ENCODE measurements at regions not wholly inside any gene's neighbourhood (a gene's known extent, or its start where the extent isn't known, plus 50 kb on each side); places are given as distances from the start of the nearest gene placed in this dataset.

DNA sequence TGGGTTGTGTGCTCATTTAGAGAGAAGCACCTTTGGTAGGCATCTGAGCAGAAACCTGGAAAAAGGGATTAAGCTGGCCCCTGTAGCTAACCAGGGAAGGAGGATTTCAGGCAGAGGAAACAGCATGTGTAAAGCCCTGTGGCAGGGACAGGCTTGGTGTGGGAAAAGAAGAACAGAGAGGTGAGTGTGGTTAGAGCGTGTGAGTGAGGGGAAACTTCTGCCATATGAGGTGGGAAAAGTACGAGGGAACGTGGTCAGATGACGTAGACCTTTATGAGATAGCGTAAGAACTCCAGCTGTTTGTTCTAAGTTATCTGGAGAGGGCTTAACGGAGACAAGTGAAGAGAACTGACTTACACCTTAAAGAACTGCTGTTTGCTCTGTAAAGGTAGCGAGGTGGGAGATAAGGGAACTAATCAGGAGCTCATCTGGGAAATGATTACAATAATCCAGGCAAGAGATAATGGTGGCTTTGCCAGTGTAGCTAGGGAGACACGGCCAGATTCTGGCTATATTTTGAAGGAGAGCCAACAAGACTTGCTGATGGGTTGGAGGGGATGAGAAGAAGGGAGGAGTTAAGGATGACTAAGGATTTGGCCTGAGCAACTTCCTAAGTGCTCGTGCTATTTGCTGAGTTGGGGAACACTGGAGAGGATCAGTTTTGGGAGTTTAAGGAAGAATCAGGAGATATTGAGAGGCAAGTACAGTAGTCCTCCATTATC lies 234.0 kb downstream of the ETNK1 start:
- Histone ChIP-seq H3K79me2 (ENCODE audit: insufficient read depth, low read depth, low read length) (no peaks in the 10 kb centered on the region), H3K4me1 (ENCODE audit: insufficient read depth, low read length, poor library complexity, severe bottlenecking) (no peaks in the 10 kb centered on the region), H3K4me3 (ENCODE audit: low read depth, low read length, poor library complexity, severe bottlenecking) (no peak overlapping the region), H3K36me3 (ENCODE audit: insufficient read depth, low read length) (no peaks in the 10 kb centered on the region), H3K4me2 (ENCODE audit: low read length) (no peak overlapping the region), H3K27ac (ENCODE audit: low read depth, low read length, poor library complexity, severe bottlenecking) (no peak overlapping the region), H2AFZ (ENCODE audit: low read length) (no peak overlapping the region), H3K9me2 (ENCODE audit: insufficient read depth, low read length) (no peaks in the 10 kb centered on the region), H3K9me3 (ENCODE audit: low read length) (no peaks in the 10 kb centered on the region), H4K20me1 (ENCODE audit: insufficient read depth, low read length) (no peaks in the 10 kb centered on the region)
- ChIA-PET CTCF (ENCODE audit: unreplicated experiment) (no interaction called here), POLR2A (no interaction called here)
- intact Hi-C loops (cut with micrococcal nuclease; ENCODE audit: unreplicated experiment): loop anchor here (10.0 kb wide), 2 partner anchors 356 to 1916 kb away; no protein-coding TSS in a partner anchor
- no peak for DNase-seq (ENCODE audit: low spot score)
- no peak for TF ChIP-seq EZH2phosphoT487 (IDR thresholded peaks at IDR 0.05; ENCODE audit: borderline replicate concordance, low read depth, low read length)
- TF ChIP-seq, protein P1, sequence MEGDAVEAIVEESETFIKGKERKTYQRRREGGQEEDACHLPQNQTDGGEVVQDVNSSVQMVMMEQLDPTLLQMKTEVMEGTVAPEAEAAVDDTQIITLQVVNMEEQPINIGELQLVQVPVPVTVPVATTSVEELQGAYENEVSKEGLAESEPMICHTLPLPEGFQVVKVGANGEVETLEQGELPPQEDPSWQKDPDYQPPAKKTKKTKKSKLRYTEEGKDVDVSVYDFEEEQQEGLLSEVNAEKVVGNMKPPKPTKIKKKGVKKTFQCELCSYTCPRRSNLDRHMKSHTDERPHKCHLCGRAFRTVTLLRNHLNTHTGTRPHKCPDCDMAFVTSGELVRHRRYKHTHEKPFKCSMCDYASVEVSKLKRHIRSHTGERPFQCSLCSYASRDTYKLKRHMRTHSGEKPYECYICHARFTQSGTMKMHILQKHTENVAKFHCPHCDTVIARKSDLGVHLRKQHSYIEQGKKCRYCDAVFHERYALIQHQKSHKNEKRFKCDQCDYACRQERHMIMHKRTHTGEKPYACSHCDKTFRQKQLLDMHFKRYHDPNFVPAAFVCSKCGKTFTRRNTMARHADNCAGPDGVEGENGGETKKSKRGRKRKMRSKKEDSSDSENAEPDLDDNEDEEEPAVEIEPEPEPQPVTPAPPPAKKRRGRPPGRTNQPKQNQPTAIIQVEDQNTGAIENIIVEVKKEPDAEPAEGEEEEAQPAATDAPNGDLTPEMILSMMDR (conservative IDR thresholded peaks at IDR 0.05; ENCODE audit: low read length): no peak
- BruUV-seq (replicated peaks): no TSS peak

DNA sequence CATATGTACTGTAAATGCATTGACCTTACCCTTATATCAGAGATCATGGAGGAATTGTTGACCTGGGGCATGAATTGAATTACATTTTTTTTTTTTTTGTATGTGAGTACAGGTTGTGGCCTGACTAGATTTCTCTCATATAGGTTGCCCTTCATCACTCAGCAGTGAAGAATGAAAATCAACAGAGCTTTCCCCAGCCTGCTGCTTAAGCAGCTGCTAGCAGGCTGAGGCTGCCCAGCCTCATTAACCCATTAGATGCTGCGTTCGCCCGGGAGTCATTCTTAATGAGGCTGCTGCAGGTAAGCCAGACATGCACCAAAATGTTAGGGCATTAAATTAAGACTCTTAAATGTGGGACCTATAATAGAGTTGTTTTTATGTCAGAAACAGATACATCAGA lies 236.0 kb downstream of the ETNK1 start:
- H3K4me1 ChIP-seq (ENCODE audit: insufficient read depth, low read length, poor library complexity, severe bottlenecking): no peaks in the 10 kb centered on the region
- TF ChIP-seq, protein P1 (conservative IDR thresholded peaks at IDR 0.05; ENCODE audit: low read length): no peak
- no peak for TF ChIP-seq EZH2phosphoT487 (IDR thresholded peaks at IDR 0.05; ENCODE audit: borderline replicate concordance, low read depth, low read length)
- ChIA-PET POLR2A (interaction anchor here (0.7 kb wide), 1 partner anchor 1193 kb away, joined by 4 read pairs; no protein-coding TSS in a partner anchor), CTCF (ENCODE audit: unreplicated experiment) (no interaction called here)
- H3K27ac ChIP-seq (ENCODE audit: low read depth, low read length, poor library complexity, severe bottlenecking): no peak overlapping the region
- no TSS peak for BruUV-seq (replicated peaks)
- no peak overlapping the region for H3K4me2 ChIP-seq (ENCODE audit: low read length)
- no peak for DNase-seq (ENCODE audit: low spot score)
- intact Hi-C loops (cut with micrococcal nuclease; ENCODE audit: unreplicated experiment): no loop called here
- no peaks in the 10 kb centered on the region for H4K20me1 ChIP-seq (ENCODE audit: insufficient read depth, low read length)
- H3K36me3 ChIP-seq (ENCODE audit: insufficient read depth, low read length): no peaks in the 10 kb centered on the region
- no peaks in the 10 kb centered on the region for H3K79me2 ChIP-seq (ENCODE audit: insufficient read depth, low read depth, low read length)
- no peak overlapping the region for H2AFZ ChIP-seq (ENCODE audit: low read length)
- no peaks in the 10 kb centered on the region; the same call in 1 of the 2 replicates for H3K9me2 ChIP-seq (ENCODE audit: insufficient read depth, low read length)
- H3K9me3 ChIP-seq (ENCODE audit: low read length): no peaks in the 10 kb centered on the region
- no peak overlapping the region for H3K4me3 ChIP-seq (ENCODE audit: low read depth, low read length, poor library complexity, severe bottlenecking)

- ChIA-PET POLR2A (no interaction called here), CTCF (ENCODE audit: unreplicated experiment) (no interaction called here)
- Histone ChIP-seq H3K4me2 (ENCODE audit: low read length) (no peak overlapping the region), H2AFZ (ENCODE audit: low read length) (no peak overlapping the region), H4K20me1 (ENCODE audit: insufficient read depth, low read length) (no peaks in the 10 kb centered on the region), H3K4me3 (ENCODE audit: low read depth, low read length, poor library complexity, severe bottlenecking) (no peak overlapping the region), H3K9me3 (ENCODE audit: low read length) (no peaks in the 10 kb centered on the region), H3K27ac (ENCODE audit: low read depth, low read length, poor library complexity, severe bottlenecking) (no peak overlapping the region), H3K36me3 (ENCODE audit: insufficient read depth, low read length) (no peaks in the 10 kb centered on the region), H3K9me2 (ENCODE audit: insufficient read depth, low read length) (no peaks in the 10 kb centered on the region; the same call in 1 of the 2 replicates), H3K79me2 (ENCODE audit: insufficient read depth, low read depth, low read length) (no peaks in the 10 kb centered on the region), H3K4me1 (ENCODE audit: insufficient read depth, low read length, poor library complexity, severe bottlenecking) (no peaks in the 10 kb centered on the region)
- no TSS peak for BruUV-seq (replicated peaks)
- intact Hi-C loops (cut with micrococcal nuclease; ENCODE audit: unreplicated experiment): no loop called here
- no peak for DNase-seq (ENCODE audit: low spot score)
- no peak for TF ChIP-seq EZH2phosphoT487 (IDR thresholded peaks at IDR 0.05; ENCODE audit: borderline replicate concordance, low read depth, low read length)
- TF ChIP-seq, protein P1 (conservative IDR thresholded peaks at IDR 0.05; ENCODE audit: low read length): no peak
Observed at GRCh38 chr12:22865822-22866221, 240.9 kb downstream of the ETNK1 start.
